Activated B cell treated with CpG ODN at 0.5 μM for 24 hours (primary cell): ENCODE measurements at regions not wholly inside any gene's neighbourhood (a gene's known extent, or its start where the extent isn't known, plus 50 kb on each side); places are given as distances from the start of the nearest gene placed in this dataset.

Experiments
- ATAC-seq: fragments of 200-7000 bp; cut with Tn5 transposase; one replicate; pipeline ENCODE4 v1.10.0; 2021; ENCODE audit warnings: low read depth, mild to moderate bottlenecking, moderate library complexity
- CTCF ChIA-PET: fragments of 350-600 bp; sonication (Branson Sonifier 250); formaldehyde crosslinking; loops from one replicate; lab custom pipeline; 2021; ENCODE audit warnings: antibody characterized with exemption; lab: Charles Lee
- POLR2A ChIA-PET: fragments of 350-600 bp; sonication (Branson Sonifier 250); formaldehyde crosslinking; loops from one replicate; lab custom pipeline; 2021; ENCODE audit warnings: antibody characterized with exemption; lab: Charles Lee
- DNase-seq: peaks from one replicate; pipeline ENCODE4 v3.0.0; 2022
- H3K27ac Mint-ChIP-seq: one replicate; pipeline ENCODE4 v1.8.0; 2020; ENCODE audit warnings: mixed read lengths
- H3K27me3 Mint-ChIP-seq: one replicate; pipeline ENCODE4 v1.8.0; 2021; ENCODE audit warnings: mixed read lengths
- H3K36me3 Mint-ChIP-seq: one replicate; pipeline ENCODE4 v1.8.0; 2021; ENCODE audit warnings: low read depth, mixed read lengths
- H3K4me1 Mint-ChIP-seq: one replicate; pipeline ENCODE4 v1.8.0; 2021; ENCODE audit warnings: mixed read lengths
- H3K4me3 Mint-ChIP-seq: one replicate; pipeline ENCODE4 v1.8.0; 2020; ENCODE audit warnings: mild to moderate bottlenecking, mixed read lengths
- H3K9me3 Mint-ChIP-seq: one replicate; pipeline ENCODE4 v1.8.0; 2020; ENCODE audit warnings: mixed read lengths
- intact Hi-C: fragments of 100-400 bp; cut with micrococcal nuclease; formaldehyde crosslinking; loops from one replicate; pipeline ENCODE4 v1.15.1; 2024
- TF ChIP-seq, protein P1 (sequence below): fragments of 200-600 bp; IDR thresholded peaks from one replicate; pipeline ENCODE4 v1.8.0; 2022; ENCODE audit warnings: antibody characterized with exemption, mild to moderate bottlenecking

DNA sequence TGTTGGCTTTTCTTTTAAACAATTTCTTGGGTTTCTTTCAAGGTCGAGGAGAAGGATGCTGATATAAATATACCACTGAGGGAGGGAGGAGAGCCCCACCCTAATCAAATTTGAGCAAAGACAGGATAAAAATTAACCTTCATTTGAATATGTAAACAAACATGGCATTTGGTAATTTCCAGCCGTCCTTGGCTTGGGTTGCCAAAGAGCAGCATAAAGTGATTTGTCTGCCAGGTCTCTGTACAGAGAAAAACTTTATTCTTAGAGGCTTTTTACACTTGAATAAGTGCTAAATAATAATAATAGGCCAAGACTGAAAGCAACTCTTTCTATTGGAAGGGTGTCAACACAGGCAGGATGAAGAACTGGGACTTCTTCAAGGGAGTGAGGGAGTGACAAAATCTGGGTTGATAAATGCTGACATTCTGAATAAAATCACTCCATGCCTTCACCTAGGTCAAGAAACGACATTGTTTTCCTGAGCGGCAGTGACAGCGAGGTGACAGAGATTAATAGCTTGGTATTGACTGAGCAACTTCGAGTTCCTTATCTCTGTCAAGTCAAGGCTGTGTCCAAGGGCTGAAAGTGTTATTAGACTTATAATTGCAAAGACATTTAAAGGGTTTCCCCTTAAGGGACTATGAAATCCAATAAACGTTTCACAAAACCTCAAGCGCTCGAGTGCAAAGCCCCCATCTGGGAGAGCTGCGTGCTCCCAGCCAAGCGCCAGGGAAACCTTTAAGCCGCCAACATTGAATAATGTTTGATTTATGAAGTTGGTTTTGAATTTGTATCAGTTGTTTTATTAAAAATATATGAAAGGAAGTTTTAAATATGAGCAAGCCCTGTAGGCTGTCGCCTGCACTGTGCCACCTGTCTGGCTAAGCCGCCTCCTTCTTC, 269.5 kb upstream of the N4BP1 start:
- intact Hi-C loops: no loop called here
- POLR2A ChIA-PET: no interaction called here
- Mint-ChIP-seq H3K27me3 (no peaks in the 10 kb centered on the region), H3K4me3 (no peak overlapping the region), H3K36me3 (no peaks in the 10 kb centered on the region), H3K9me3 (no peaks in the 10 kb centered on the region), H3K27ac (no peak overlapping the region), H3K4me1 (no peaks in the 10 kb centered on the region)
- CTCF ChIA-PET: no interaction called here
- DNase-seq (no peak), ATAC-seq (no peak)
- TF ChIP-seq, protein P1, sequence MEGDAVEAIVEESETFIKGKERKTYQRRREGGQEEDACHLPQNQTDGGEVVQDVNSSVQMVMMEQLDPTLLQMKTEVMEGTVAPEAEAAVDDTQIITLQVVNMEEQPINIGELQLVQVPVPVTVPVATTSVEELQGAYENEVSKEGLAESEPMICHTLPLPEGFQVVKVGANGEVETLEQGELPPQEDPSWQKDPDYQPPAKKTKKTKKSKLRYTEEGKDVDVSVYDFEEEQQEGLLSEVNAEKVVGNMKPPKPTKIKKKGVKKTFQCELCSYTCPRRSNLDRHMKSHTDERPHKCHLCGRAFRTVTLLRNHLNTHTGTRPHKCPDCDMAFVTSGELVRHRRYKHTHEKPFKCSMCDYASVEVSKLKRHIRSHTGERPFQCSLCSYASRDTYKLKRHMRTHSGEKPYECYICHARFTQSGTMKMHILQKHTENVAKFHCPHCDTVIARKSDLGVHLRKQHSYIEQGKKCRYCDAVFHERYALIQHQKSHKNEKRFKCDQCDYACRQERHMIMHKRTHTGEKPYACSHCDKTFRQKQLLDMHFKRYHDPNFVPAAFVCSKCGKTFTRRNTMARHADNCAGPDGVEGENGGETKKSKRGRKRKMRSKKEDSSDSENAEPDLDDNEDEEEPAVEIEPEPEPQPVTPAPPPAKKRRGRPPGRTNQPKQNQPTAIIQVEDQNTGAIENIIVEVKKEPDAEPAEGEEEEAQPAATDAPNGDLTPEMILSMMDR: no peak

DNA sequence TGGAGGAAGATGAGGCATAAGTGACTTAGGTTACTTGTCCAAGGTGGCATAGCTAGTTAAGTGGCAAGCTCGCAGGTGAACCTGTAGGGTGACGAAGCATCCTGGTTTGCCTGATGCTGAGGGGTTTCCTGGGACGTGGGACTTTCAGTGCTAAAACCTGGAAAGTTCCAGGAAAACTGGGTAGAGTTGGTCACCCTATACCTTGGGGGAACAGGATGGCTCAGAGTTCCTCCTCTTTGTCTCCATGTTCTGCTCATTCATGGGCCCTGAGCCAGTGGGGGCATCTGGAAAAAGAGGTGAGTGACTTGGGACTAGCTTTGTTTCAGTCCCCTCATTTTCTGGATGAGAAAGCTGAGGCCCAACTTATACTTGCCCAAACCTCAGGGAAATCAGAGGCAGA, 268.0 kb upstream of the N4BP1 start:
- Mint-ChIP-seq H3K4me3 (no peak overlapping the region), H3K27me3 (no peaks in the 10 kb centered on the region), H3K9me3 (no peaks in the 10 kb centered on the region), H3K36me3 (no peaks in the 10 kb centered on the region), H3K27ac (no peak overlapping the region), H3K4me1 (no peaks in the 10 kb centered on the region)
- no peak for DNase-seq
- POLR2A ChIA-PET: no interaction called here
- intact Hi-C loops: no loop called here
- no peak for ATAC-seq
- CTCF ChIA-PET: no interaction called here
- TF ChIP-seq, protein P1: no peak

DNA sequence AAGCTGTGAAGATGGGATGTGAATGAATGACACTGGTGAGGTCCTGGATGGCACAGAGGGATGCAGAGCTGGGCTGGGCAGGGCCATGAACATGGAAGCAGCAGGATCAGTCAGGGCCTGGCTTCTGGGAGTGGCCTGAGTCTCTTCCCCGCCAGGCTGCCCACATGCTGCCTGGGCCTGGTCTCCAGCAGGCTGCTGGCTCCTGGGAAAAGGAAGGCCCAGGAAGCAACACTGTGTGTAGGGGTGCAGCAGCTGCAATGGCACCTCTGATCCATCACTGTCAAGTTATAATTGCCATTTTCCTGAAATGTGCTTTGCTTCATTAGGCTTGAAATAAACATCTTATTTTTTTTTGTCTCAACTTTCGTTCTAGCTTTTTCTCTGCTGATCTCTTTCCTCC, 260.2 kb upstream of the N4BP1 start:
- H3K36me3 Mint-ChIP-seq: no peaks in the 10 kb centered on the region
- no peak for ATAC-seq
- no peaks in the 10 kb centered on the region for H3K27me3 Mint-ChIP-seq
- H3K9me3 Mint-ChIP-seq: no peaks in the 10 kb centered on the region
- intact Hi-C loops: no loop called here
- TF ChIP-seq, protein P1: no peak
- H3K4me3 Mint-ChIP-seq: no peak overlapping the region
- DNase-seq: no peak
- H3K27ac Mint-ChIP-seq: no peak overlapping the region
- ChIA-PET CTCF (no interaction called here), POLR2A (no interaction called here)
- H3K4me1 Mint-ChIP-seq: no peaks in the 10 kb centered on the region

DNA sequence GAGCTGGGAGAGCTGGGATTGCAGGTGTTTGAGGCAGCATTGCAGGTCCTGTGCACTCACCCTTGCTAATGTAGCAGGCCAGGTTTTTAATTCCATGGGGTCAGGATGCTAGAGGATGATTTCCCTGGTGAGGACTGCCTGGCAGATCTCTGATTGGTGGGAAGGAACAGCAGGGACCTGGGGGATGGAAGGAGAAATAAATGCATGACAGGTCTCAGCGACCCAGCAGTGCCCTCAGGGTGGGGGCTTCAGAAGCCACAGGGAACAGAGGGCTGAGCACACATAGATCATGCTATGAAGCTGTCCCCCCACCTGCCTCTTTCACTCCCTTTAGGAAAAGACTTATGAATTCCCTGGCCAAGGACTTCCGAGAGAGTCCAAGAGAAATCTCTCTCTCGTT, 255.5 kb upstream of the N4BP1 start:
- CTCF ChIA-PET: no interaction called here
- DNase-seq (no peak), ATAC-seq (no peak)
- Mint-ChIP-seq H3K4me1 (no peaks in the 10 kb centered on the region), H3K27me3 (no peaks in the 10 kb centered on the region), H3K4me3 (no peak overlapping the region), H3K27ac (no peak overlapping the region), H3K36me3 (no peaks in the 10 kb centered on the region), H3K9me3 (peaks cover 4% of the 10 kb centered on the region)
- TF ChIP-seq, protein P1: no peak
- intact Hi-C loops: no loop called here
- POLR2A ChIA-PET: no interaction called here

DNA sequence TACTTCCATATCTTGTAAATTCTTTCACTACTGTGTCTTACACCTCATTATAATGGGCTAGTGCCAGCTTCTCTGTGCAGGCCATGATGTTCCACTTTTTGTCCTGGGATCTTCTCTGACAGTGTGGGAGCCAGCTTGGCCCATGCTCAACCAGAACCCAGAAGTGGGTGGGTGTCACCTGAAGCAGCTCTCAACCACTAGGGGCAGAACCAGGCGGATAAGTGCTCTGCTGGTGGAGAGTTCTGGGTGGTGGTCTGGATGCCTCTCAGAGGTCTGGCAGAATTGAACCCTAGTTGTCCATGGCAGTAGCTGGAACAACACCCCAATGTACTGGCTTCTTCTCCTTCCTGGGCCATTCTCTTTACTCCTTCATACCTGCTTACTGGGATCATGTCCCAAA, 254.1 kb upstream of the N4BP1 start:
- Mint-ChIP-seq H3K9me3 (peaks cover 4% of the 10 kb centered on the region), H3K27ac (no peak overlapping the region), H3K4me3 (no peak overlapping the region)

More for the DNA sequence above, 254.1 kb upstream of the N4BP1 start:
- DNase-seq (no peak), ATAC-seq (no peak)
- Mint-ChIP-seq H3K27me3 (no peaks in the 10 kb centered on the region), H3K4me1 (no peaks in the 10 kb centered on the region), H3K36me3 (no peaks in the 10 kb centered on the region)
- intact Hi-C loops: no loop called here
- POLR2A ChIA-PET: no interaction called here
- TF ChIP-seq, protein P1: no peak
- CTCF ChIA-PET: no interaction called here
